ENCODE measurements at regions not wholly inside any gene's neighbourhood (a gene's known extent, or its start where the extent isn't known, plus 50 kb on each side); places are given as distances from the start of the nearest gene placed in this dataset.
"Not testable (repeated sequence)": the region's sequence is repeated elsewhere in the genome, so short reads cannot be mapped to it uniquely, and the experiment has no call there.

- no peak for DNase-seq (ENCODE audit: extremely low spot score, unreplicated experiment)
- Mint-ChIP-seq H3K27ac (ENCODE audit: unreplicated experiment) (peak overlapping the region; percentile 65), H3K4me1 (ENCODE audit: unreplicated experiment) (peaks cover 19% of the 10 kb centered on the region), H3K4me3 (ENCODE audit: unreplicated experiment) (no peak overlapping the region), H3K27me3 (ENCODE audit: unreplicated experiment) (no peaks in the 10 kb centered on the region), H3K9me3 (ENCODE audit: unreplicated experiment) (peaks cover 24% of the 10 kb centered on the region), H3K36me3 (ENCODE audit: unreplicated experiment) (peaks cover 22% of the 10 kb centered on the region)
- TF ChIP-seq CTCF (IDR thresholded peaks at IDR 0.05): no peak
Observed at GRCh38 chr11:101786916-101787315, 127.9 kb upstream of the CEP126 start.

GRCh38 chr11:101786421-101786820 is 128.4 kb upstream of the CEP126 start:
- H3K4me3 Mint-ChIP-seq (ENCODE audit: unreplicated experiment): no peak overlapping the region
- DNase-seq (ENCODE audit: extremely low spot score, unreplicated experiment): no peak
- H3K9me3 Mint-ChIP-seq (ENCODE audit: unreplicated experiment): peaks cover 25% of the 10 kb centered on the region
- peak overlapping the region; percentile 65 for H3K27ac Mint-ChIP-seq (ENCODE audit: unreplicated experiment)
- no peak for TF ChIP-seq CTCF (IDR thresholded peaks at IDR 0.05)
- H3K4me1 Mint-ChIP-seq (ENCODE audit: unreplicated experiment): peaks cover 19% of the 10 kb centered on the region
- H3K27me3 Mint-ChIP-seq (ENCODE audit: unreplicated experiment): no peaks in the 10 kb centered on the region
- peaks cover 23% of the 10 kb centered on the region for H3K36me3 Mint-ChIP-seq (ENCODE audit: unreplicated experiment)

GRCh38 chr11:101779167-101779566 is 135.6 kb upstream of the CEP126 start:
- Mint-ChIP-seq H3K4me1 (ENCODE audit: unreplicated experiment) (peaks cover 15% of the 10 kb centered on the region), H3K36me3 (ENCODE audit: unreplicated experiment) (peaks cover 18% of the 10 kb centered on the region), H3K9me3 (ENCODE audit: unreplicated experiment) (peaks cover 28% of the 10 kb centered on the region)
- H3K27ac Mint-ChIP-seq (ENCODE audit: unreplicated experiment); H3K4me3 Mint-ChIP-seq (ENCODE audit: unreplicated experiment); H3K27me3 Mint-ChIP-seq (ENCODE audit: unreplicated experiment); DNase-seq (ENCODE audit: extremely low spot score, unreplicated experiment): not testable (repeated sequence)

- H3K9me3 Mint-ChIP-seq (ENCODE audit: unreplicated experiment): peaks cover 14% of the 10 kb centered on the region
- DNase-seq (ENCODE audit: extremely low spot score, unreplicated experiment): no peak
- H3K27ac Mint-ChIP-seq (ENCODE audit: unreplicated experiment): peak overlapping the region; percentile 74
- no peak for TF ChIP-seq CTCF (IDR thresholded peaks at IDR 0.05)
- peaks cover 5% of the 10 kb centered on the region for H3K27me3 Mint-ChIP-seq (ENCODE audit: unreplicated experiment)
- H3K4me1 Mint-ChIP-seq (ENCODE audit: unreplicated experiment): peaks cover 15% of the 10 kb centered on the region
- H3K36me3 Mint-ChIP-seq (ENCODE audit: unreplicated experiment): peaks cover 9% of the 10 kb centered on the region
- no peak overlapping the region for H3K4me3 Mint-ChIP-seq (ENCODE audit: unreplicated experiment)
Observed at GRCh38 chr11:101777476-101777875, 137.3 kb upstream of the CEP126 start.

GRCh38 chr11:101775033-101775432 is 139.8 kb upstream of the CEP126 start:
- H3K36me3 Mint-ChIP-seq (ENCODE audit: unreplicated experiment): peaks cover 2% of the 10 kb centered on the region
- no peak for TF ChIP-seq CTCF (IDR thresholded peaks at IDR 0.05)
- H3K27me3 Mint-ChIP-seq (ENCODE audit: unreplicated experiment): peaks cover 5% of the 10 kb centered on the region
- no peak overlapping the region for H3K27ac Mint-ChIP-seq (ENCODE audit: unreplicated experiment)
- DNase-seq (ENCODE audit: extremely low spot score, unreplicated experiment): no peak
- H3K9me3 Mint-ChIP-seq (ENCODE audit: unreplicated experiment): peaks cover 2% of the 10 kb centered on the region
- no peak overlapping the region for H3K4me3 Mint-ChIP-seq (ENCODE audit: unreplicated experiment)
- peaks cover 15% of the 10 kb centered on the region for H3K4me1 Mint-ChIP-seq (ENCODE audit: unreplicated experiment)

- Mint-ChIP-seq H3K4me1 (ENCODE audit: unreplicated experiment) (no peaks in the 10 kb centered on the region), H3K4me3 (ENCODE audit: unreplicated experiment) (no peak overlapping the region), H3K27me3 (ENCODE audit: unreplicated experiment) (peaks cover 5% of the 10 kb centered on the region), H3K36me3 (ENCODE audit: unreplicated experiment) (peaks cover 2% of the 10 kb centered on the region), H3K27ac (ENCODE audit: unreplicated experiment) (no peak overlapping the region), H3K9me3 (ENCODE audit: unreplicated experiment) (peaks cover 7% of the 10 kb centered on the region)
- TF ChIP-seq CTCF (IDR thresholded peaks at IDR 0.05): no peak
- DNase-seq (ENCODE audit: extremely low spot score, unreplicated experiment): no peak
Observed at GRCh38 chr11:101770648-101771047, 144.2 kb upstream of the CEP126 start.

Data from osteocyte (in vitro differentiated cells).